Muscle of leg (tissue), 3 donors: ENCODE measurements at regions not wholly inside any gene's neighbourhood (a gene's known extent, or its start where the extent isn't known, plus 50 kb on each side); places are given as distances from the start of the nearest gene placed in this dataset.

Experiments
- DNase-seq: peaks from one replicate; pipeline ENCODE4 v3.0.0; 2013
- H3K27ac ChIP-seq: one replicate; pipeline ENCODE4 v1.5.1; 2013; ENCODE audit warnings: mild to moderate bottlenecking, low read length, control low read depth
- H3K27me3 ChIP-seq: one replicate; pipeline ENCODE4 v1.6.1; 2013; ENCODE audit warnings: low read length; ENCODE audit not compliant: control insufficient read depth, insufficient read depth
- H3K36me3 ChIP-seq: one replicate; pipeline ENCODE4 v1.6.1; 2013; ENCODE audit warnings: low read length; ENCODE audit not compliant: control insufficient read depth, insufficient read depth
- H3K4me1 ChIP-seq: one replicate; pipeline ENCODE4 v1.6.1; 2013; ENCODE audit warnings: low read length; ENCODE audit not compliant: control insufficient read depth, insufficient read depth
- H3K4me3 ChIP-seq: one replicate; pipeline ENCODE4 v1.5.1; 2013; ENCODE audit warnings: low read length, control low read depth
- H3K9me3 ChIP-seq: replicated peaks from 2 replicates; pipeline ENCODE4 v1.6.1; 2013; ENCODE audit warnings: low read depth, low read length; ENCODE audit not compliant: control insufficient read depth
- WGBS: methylation state at CpG from one replicate; pipeline ENCODE4 v1.1.5; 2013; ENCODE audit warnings: missing lambda C conversion rate; ENCODE audit not compliant: insufficient coverage; 5-methylcytosine and 5-hydroxymethylcytosine counted together

- no peak overlapping the region for H3K4me3 ChIP-seq
- H3K9me3 ChIP-seq, result no peaks in the 10 kb centered on the region
- DNase-seq, result no peak
- peaks cover 27% of the 10 kb centered on the region for H3K27me3 ChIP-seq
- WGBS, result 88% methylated on average over 7 of the region's 8 CpGs
- no peaks in the 10 kb centered on the region for H3K36me3 ChIP-seq
- H3K4me1 ChIP-seq, result no peaks in the 10 kb centered on the region
- no peak overlapping the region for H3K27ac ChIP-seq
These were observed 151.2 kb upstream of the GPR26 start for GRCh38 chr10:123514996-123515395.

GRCh38 chr10:123515661-123516060, 150.5 kb upstream of the GPR26 start:
- no peak for DNase-seq
- Histone ChIP-seq H3K27ac (no peak overlapping the region), H3K36me3 (no peaks in the 10 kb centered on the region), H3K9me3 (no peaks in the 10 kb centered on the region), H3K27me3 (peaks cover 28% of the 10 kb centered on the region), H3K4me3 (no peak overlapping the region), H3K4me1 (no peaks in the 10 kb centered on the region)
- 80% methylated on average over 6 of the region's 6 CpGs for WGBS

- Histone ChIP-seq H3K27ac (no peak overlapping the region), H3K27me3 (peaks cover 28% of the 10 kb centered on the region), H3K36me3 (no peaks in the 10 kb centered on the region), H3K4me3 (no peak overlapping the region), H3K4me1 (no peaks in the 10 kb centered on the region), H3K9me3 (no peaks in the 10 kb centered on the region)
- WGBS, result no CpG with 5 or more reads among the region's 1 CpG
- DNase-seq, result no peak
These were observed 149.9 kb upstream of the GPR26 start for GRCh38 chr10:123516291-123516690.

GRCh38 chr10:123517426-123517825, 148.7 kb upstream of the GPR26 start:
- no peaks in the 10 kb centered on the region for H3K36me3 ChIP-seq
- no peaks in the 10 kb centered on the region for H3K4me1 ChIP-seq
- H3K4me3 ChIP-seq, result no peak overlapping the region
- H3K9me3 ChIP-seq, result no peaks in the 10 kb centered on the region
- no peak for DNase-seq
- H3K27ac ChIP-seq, result no peak overlapping the region
- WGBS, result 34% methylated on average over 9 of the region's 9 CpGs
- peaks cover 28% of the 10 kb centered on the region for H3K27me3 ChIP-seq

GRCh38 chr10:123517901-123518300, 148.3 kb upstream of the GPR26 start:
- H3K4me1 ChIP-seq, result no peaks in the 10 kb centered on the region
- no peak overlapping the region for H3K4me3 ChIP-seq
- no peak for DNase-seq
- H3K27me3 ChIP-seq, result peaks cover 28% of the 10 kb centered on the region
- no peak overlapping the region for H3K27ac ChIP-seq
- WGBS, result 89% methylated on average over 3 of the region's 4 CpGs
- H3K9me3 ChIP-seq, result no peaks in the 10 kb centered on the region
- H3K36me3 ChIP-seq, result no peaks in the 10 kb centered on the region

- WGBS, result no CpG with 5 or more reads among the region's 1 CpG
- no peak overlapping the region for H3K4me3 ChIP-seq
- no peaks in the 10 kb centered on the region for H3K9me3 ChIP-seq
- no peaks in the 10 kb centered on the region for H3K36me3 ChIP-seq
- no peak overlapping the region for H3K27ac ChIP-seq
- peaks cover 24% of the 10 kb centered on the region for H3K27me3 ChIP-seq
- no peak for DNase-seq
- H3K4me1 ChIP-seq, result no peaks in the 10 kb centered on the region
These were observed 147.4 kb upstream of the GPR26 start for GRCh38 chr10:123518765-123519164.

GRCh38 chr10:123519861-123520260, 146.3 kb upstream of the GPR26 start:
- H3K27me3 ChIP-seq, result peaks cover 17% of the 10 kb centered on the region
- H3K9me3 ChIP-seq, result no peaks in the 10 kb centered on the region

GRCh38 chr10:123521076-123521475, 145.1 kb upstream of the GPR26 start:
- Histone ChIP-seq H3K36me3 (no peaks in the 10 kb centered on the region), H3K4me1 (no peaks in the 10 kb centered on the region), H3K4me3 (no peak overlapping the region), H3K27ac (no peak overlapping the region), H3K27me3 (peaks cover 11% of the 10 kb centered on the region), H3K9me3 (no peaks in the 10 kb centered on the region)
- WGBS, result 83% methylated on average over 1 of the region's 3 CpGs
- no peak for DNase-seq

More at GRCh38 chr10:123519861-123520260, 146.3 kb upstream of the GPR26 start:
- Histone ChIP-seq H3K27ac (no peak overlapping the region), H3K36me3 (no peaks in the 10 kb centered on the region), H3K4me1 (no peaks in the 10 kb centered on the region), H3K4me3 (no peak overlapping the region)
- 76% methylated on average over 6 of the region's 6 CpGs for WGBS
- no peak for DNase-seq

GRCh38 chr10:123521556-123521955, 144.6 kb upstream of the GPR26 start:
- peaks cover 9% of the 10 kb centered on the region for H3K27me3 ChIP-seq
- H3K27ac ChIP-seq, result no peak overlapping the region
- DNase-seq, result no peak
- H3K4me3 ChIP-seq, result no peak overlapping the region
- no peaks in the 10 kb centered on the region for H3K9me3 ChIP-seq
- no peaks in the 10 kb centered on the region for H3K4me1 ChIP-seq
- H3K36me3 ChIP-seq, result no peaks in the 10 kb centered on the region
- WGBS, result 69% methylated on average over 5 of the region's 6 CpGs

GRCh38 chr10:123522702-123523312, 143.3 kb upstream of the GPR26 start:
- no peak for DNase-seq
- H3K9me3 ChIP-seq, result no peaks in the 10 kb centered on the region

GRCh38 chr10:123523833-123524232, 142.3 kb upstream of the GPR26 start:
- DNase-seq, result no peak
- Histone ChIP-seq H3K27ac (no peak overlapping the region), H3K9me3 (no peaks in the 10 kb centered on the region), H3K36me3 (no peaks in the 10 kb centered on the region), H3K27me3 (peaks cover 3% of the 10 kb centered on the region), H3K4me1 (no peaks in the 10 kb centered on the region), H3K4me3 (no peak overlapping the region)
- WGBS, result 76% methylated on average over 2 of the region's 3 CpGs

More at GRCh38 chr10:123522702-123523312, 143.3 kb upstream of the GPR26 start:
- H3K4me3 ChIP-seq, result no peak overlapping the region
- 86% methylated on average over 5 of the region's 10 CpGs for WGBS
- H3K27ac ChIP-seq, result no peak overlapping the region
- H3K27me3 ChIP-seq, result peaks cover 8% of the 10 kb centered on the region
- H3K36me3 ChIP-seq, result no peaks in the 10 kb centered on the region
- H3K4me1 ChIP-seq, result no peaks in the 10 kb centered on the region
